GM12873 (cell line): ENCODE measurements at regions not wholly inside any gene's neighbourhood (a gene's known extent, or its start where the extent isn't known, plus 50 kb on each side); places are given as distances from the start of the nearest gene placed in this dataset.

ENCODE experiments used
- CTCF ChIP-seq: IDR thresholded peaks from 2 replicates; pipeline ENCODE4 v1.5.1; 2012; ENCODE audit warnings: low read depth, mild to moderate bottlenecking, moderate library complexity, low read length, control low read depth; ENCODE audit not compliant: insufficient read depth; ENCODE audit errors: missing control alignments

DNA sequence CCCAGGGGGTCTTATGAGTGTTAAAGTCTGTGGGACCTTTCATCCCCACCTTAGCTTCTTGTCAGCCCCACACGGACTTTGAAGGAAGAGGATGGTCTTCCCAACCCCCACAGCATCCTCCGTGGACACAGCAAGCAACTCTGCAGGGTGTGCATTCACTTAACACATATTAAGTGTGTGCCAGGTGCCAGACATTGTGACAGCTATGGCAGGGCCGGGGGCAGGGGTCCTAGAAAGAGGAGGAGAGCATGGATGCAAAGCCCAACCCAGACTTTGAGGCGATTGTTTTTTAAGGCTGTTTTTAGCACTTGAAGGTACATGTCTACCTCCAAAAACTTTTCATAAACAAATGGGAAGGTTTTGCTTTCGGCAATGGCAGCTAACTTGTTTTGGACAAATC, 121.6 kb upstream of the KCNG1 start:
- TF ChIP-seq CTCF: no peak

GRCh38 chr20:51143652-51144051, 120.7 kb upstream of the KCNG1 start:
- TF ChIP-seq CTCF: no peak

- no peak for TF ChIP-seq CTCF
These were observed 119.5 kb upstream of the KCNG1 start for GRCh38 chr20:51142448-51142847.

- no peak for TF ChIP-seq CTCF
These were observed 117.8 kb upstream of the KCNG1 start for GRCh38 chr20:51140671-51141070.

GRCh38 chr20:51139891-51140290, 117.0 kb upstream of the KCNG1 start:
- TF ChIP-seq CTCF: no peak

GRCh38 chr20:51138576-51138975, 115.7 kb upstream of the KCNG1 start:
- TF ChIP-seq CTCF: no peak

DNA sequence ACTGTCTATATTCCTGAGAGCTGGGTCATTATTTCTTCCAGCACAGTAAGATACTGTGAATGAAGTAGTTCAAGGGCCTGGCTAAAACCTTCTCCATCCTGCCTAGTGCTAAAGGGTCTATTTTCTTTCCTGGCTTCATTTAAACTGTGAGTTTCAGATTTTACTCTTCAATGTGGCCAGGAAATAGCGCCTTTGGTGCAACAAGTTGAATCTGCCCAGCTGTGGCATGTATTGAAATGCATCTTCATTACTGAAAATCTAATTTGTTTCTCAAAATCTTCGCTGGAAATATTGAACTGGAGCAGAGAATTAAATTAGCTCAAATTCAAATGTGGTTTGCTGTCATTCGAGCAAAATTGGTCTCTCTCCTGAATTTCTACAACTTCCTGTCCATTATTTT, 114.6 kb upstream of the KCNG1 start:
- TF ChIP-seq CTCF: no peak

- no peak for TF ChIP-seq CTCF
These were observed 113.2 kb upstream of the KCNG1 start for GRCh38 chr20:51135926-51136715.
